Effector memory CD8-positive, alpha-beta T cell (primary cell): ENCODE measurements at regions not wholly inside any gene's neighbourhood (a gene's known extent, or its start where the extent isn't known, plus 50 kb on each side); places are given as distances from the start of the nearest gene placed in this dataset.

Source experiments
- ATAC-seq: fragments of 150-1000 bp; cut with Tn5 transposase; replicated peaks from 2 replicates; pipeline ENCODE4 v1.10.0; 2021; ENCODE audit warnings: mild to moderate bottlenecking, moderate library complexity
- DNase-seq, 3 experiments: peaks; one replicate each; pipeline ENCODE4 v3.0.0; 2021
- H3K27ac Mint-ChIP-seq, 2 donors: one replicate each; pipeline ENCODE4 v1.8.0; 2022; ENCODE audit warnings: mild to moderate bottlenecking in 2 of 2, mixed read lengths in 2 of 2, moderate library complexity in 2 of 2
- H3K27me3 Mint-ChIP-seq, 2 donors: one replicate each; pipeline ENCODE4 v1.8.0; 2022; ENCODE audit warnings: mixed read lengths in 2 of 2
- H3K36me3 Mint-ChIP-seq: one replicate; pipeline ENCODE4 v1.8.0; 2022; ENCODE audit warnings: mild to moderate bottlenecking, moderate library complexity, mixed read lengths; ENCODE audit not compliant: insufficient read depth
- H3K4me1 Mint-ChIP-seq, 2 donors: one replicate each; pipeline ENCODE4 v1.8.0; 2022; ENCODE audit warnings: low read depth in 2 of 2, mixed read lengths in 2 of 2
- H3K4me3 Mint-ChIP-seq, 2 donors: one replicate each; pipeline ENCODE4 v1.8.0; 2022; ENCODE audit warnings: mild to moderate bottlenecking in 2 of 2, mixed read lengths in 2 of 2, moderate library complexity in 2 of 2
- H3K9me3 Mint-ChIP-seq, 2 donors: one replicate each; pipeline ENCODE4 v1.8.0; 2022; ENCODE audit warnings: mixed read lengths in 2 of 2

- no peaks in the 10 kb centered on the region for H3K9me3 Mint-ChIP-seq
- DNase-seq: no peak
Measured at GRCh38 chr7:115094163-115094562, 172.3 kb downstream of the MDFIC start.

GRCh38 chr7:115088893-115089292 lies 167.0 kb downstream of the MDFIC start:
- Mint-ChIP-seq H3K4me3 (no peak overlapping the region), H3K9me3 (no peaks in the 10 kb centered on the region), H3K36me3 (no peaks in the 10 kb centered on the region), H3K27ac (peak overlapping the region in 1 of 2 donors; percentile 18), H3K27me3 (peaks cover 3 to 4% of the 10 kb centered on the region in 2 donors), H3K4me1 (no peaks in the 10 kb centered on the region)
- ATAC-seq (no peak), DNase-seq (no peak)

More at GRCh38 chr7:115094163-115094562, 172.3 kb downstream of the MDFIC start:
- Mint-ChIP-seq H3K27me3 (peaks cover 7% of the 10 kb centered on the region in 2 donors), H3K4me1 (peaks cover 6 to 7% of the 10 kb centered on the region in 2 donors), H3K36me3 (no peaks in the 10 kb centered on the region), H3K4me3 (no peak overlapping the region), H3K27ac (no peak overlapping the region)
- no peak for ATAC-seq

GRCh38 chr7:115087437-115087836 lies 165.5 kb downstream of the MDFIC start:
- Mint-ChIP-seq H3K27ac (no peak overlapping the region), H3K4me1 (no peaks in the 10 kb centered on the region), H3K27me3 (no peaks in the 10 kb centered on the region), H3K4me3 (no peak overlapping the region), H3K36me3 (no peaks in the 10 kb centered on the region), H3K9me3 (no peaks in the 10 kb centered on the region)
- ATAC-seq: no peak
- DNase-seq: no peak

- ATAC-seq (no peak), DNase-seq (no peak)
- no peak overlapping the region for H3K4me3 Mint-ChIP-seq
- no peaks in the 10 kb centered on the region for H3K9me3 Mint-ChIP-seq
- H3K27me3 Mint-ChIP-seq: no peaks in the 10 kb centered on the region
- no peaks in the 10 kb centered on the region for H3K4me1 Mint-ChIP-seq
- no peak overlapping the region for H3K27ac Mint-ChIP-seq
- H3K36me3 Mint-ChIP-seq: no peaks in the 10 kb centered on the region
Measured at GRCh38 chr7:115086146-115086841, 164.4 kb downstream of the MDFIC start.

- Mint-ChIP-seq H3K4me1 (no peaks in the 10 kb centered on the region), H3K4me3 (no peak overlapping the region), H3K27ac (no peak overlapping the region), H3K27me3 (peaks cover 0 to 7% of the 10 kb centered on the region in 2 donors), H3K9me3 (no peaks in the 10 kb centered on the region), H3K36me3 (no peaks in the 10 kb centered on the region)
- ATAC-seq (no peak), DNase-seq (no peak)
Measured at GRCh38 chr7:115085421-115085820, 163.5 kb downstream of the MDFIC start.

- H3K36me3 Mint-ChIP-seq: no peaks in the 10 kb centered on the region
- no peaks in the 10 kb centered on the region for H3K9me3 Mint-ChIP-seq
- H3K27ac Mint-ChIP-seq: no peak overlapping the region
- H3K4me3 Mint-ChIP-seq: no peak overlapping the region
- peaks cover 0 to 7% of the 10 kb centered on the region in 2 donors for H3K27me3 Mint-ChIP-seq
- H3K4me1 Mint-ChIP-seq: no peaks in the 10 kb centered on the region
- no peak for ATAC-seq
- no peak for DNase-seq
Measured at GRCh38 chr7:115083935-115084334, 162.0 kb downstream of the MDFIC start.

GRCh38 chr7:115081772-115082171 lies 159.9 kb downstream of the MDFIC start:
- no peaks in the 10 kb centered on the region for H3K9me3 Mint-ChIP-seq
- DNase-seq (no peak), ATAC-seq (no peak)
- peaks cover 0 to 11% of the 10 kb centered on the region in 2 donors for H3K27me3 Mint-ChIP-seq
- H3K4me1 Mint-ChIP-seq: peaks cover 0 to 4% of the 10 kb centered on the region in 2 donors
- no peak overlapping the region for H3K4me3 Mint-ChIP-seq
- H3K36me3 Mint-ChIP-seq: no peaks in the 10 kb centered on the region
- no peak overlapping the region for H3K27ac Mint-ChIP-seq

- no peaks in the 10 kb centered on the region for H3K9me3 Mint-ChIP-seq
- no peak for DNase-seq
- no peak overlapping the region for H3K4me3 Mint-ChIP-seq
- no peaks in the 10 kb centered on the region for H3K36me3 Mint-ChIP-seq
- H3K4me1 Mint-ChIP-seq: peaks cover 0 to 4% of the 10 kb centered on the region in 2 donors
- peaks cover 0 to 11% of the 10 kb centered on the region in 2 donors for H3K27me3 Mint-ChIP-seq
- ATAC-seq: no peak
- no peak overlapping the region for H3K27ac Mint-ChIP-seq
Measured at GRCh38 chr7:115078851-115079250, 157.0 kb downstream of the MDFIC start.

GRCh38 chr7:115078386-115078785 lies 156.5 kb downstream of the MDFIC start:
- Mint-ChIP-seq H3K27ac (no peak overlapping the region), H3K36me3 (no peaks in the 10 kb centered on the region), H3K9me3 (no peaks in the 10 kb centered on the region), H3K27me3 (peaks cover 0 to 11% of the 10 kb centered on the region in 2 donors), H3K4me3 (no peak overlapping the region), H3K4me1 (peaks cover 0 to 4% of the 10 kb centered on the region in 2 donors)
- ATAC-seq: no peak
- DNase-seq: no peak

- Mint-ChIP-seq H3K36me3 (no peaks in the 10 kb centered on the region), H3K4me3 (no peak overlapping the region), H3K9me3 (no peaks in the 10 kb centered on the region), H3K4me1 (no peaks in the 10 kb centered on the region), H3K27me3 (no peaks in the 10 kb centered on the region), H3K27ac (no peak overlapping the region)
- DNase-seq: no peak
- no peak for ATAC-seq
Measured at GRCh38 chr7:115070311-115070710, 148.4 kb downstream of the MDFIC start.
